HT1080 (cell line): ENCODE measurements at regions not wholly inside any gene's neighbourhood (a gene's known extent, or its start where the extent isn't known, plus 50 kb on each side); places are given as distances from the start of the nearest gene placed in this dataset.
A peak's percentile ranks its signal among the peaks of the same experiment; 100 is the strongest.

Source experiments
- DNase-seq: peaks from one replicate; pipeline ENCODE4 v3.0.0-alpha.2; 2015; ENCODE audit warnings: low read depth

DNA sequence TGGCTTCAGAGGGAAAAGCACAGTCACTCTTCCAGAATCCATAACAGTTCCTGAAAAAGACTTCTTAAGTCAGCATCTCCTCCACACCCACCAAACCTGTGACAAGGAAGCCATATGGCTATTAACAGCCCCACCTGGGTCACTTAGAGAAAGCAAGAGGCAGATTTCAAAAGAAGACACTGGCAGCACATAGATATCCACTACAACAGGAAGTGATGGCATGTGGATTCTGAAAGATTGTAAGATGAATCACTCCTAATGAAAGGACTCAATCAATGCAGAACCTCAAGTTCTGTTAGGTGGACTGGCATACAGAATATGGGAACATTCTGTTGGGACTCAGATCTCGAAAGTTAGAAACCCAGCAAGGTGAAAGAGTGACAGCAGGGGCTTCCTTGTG, 365.9 kb downstream of the TGFB2 start:
- DNase-seq, result peak; percentile 56

DNA sequence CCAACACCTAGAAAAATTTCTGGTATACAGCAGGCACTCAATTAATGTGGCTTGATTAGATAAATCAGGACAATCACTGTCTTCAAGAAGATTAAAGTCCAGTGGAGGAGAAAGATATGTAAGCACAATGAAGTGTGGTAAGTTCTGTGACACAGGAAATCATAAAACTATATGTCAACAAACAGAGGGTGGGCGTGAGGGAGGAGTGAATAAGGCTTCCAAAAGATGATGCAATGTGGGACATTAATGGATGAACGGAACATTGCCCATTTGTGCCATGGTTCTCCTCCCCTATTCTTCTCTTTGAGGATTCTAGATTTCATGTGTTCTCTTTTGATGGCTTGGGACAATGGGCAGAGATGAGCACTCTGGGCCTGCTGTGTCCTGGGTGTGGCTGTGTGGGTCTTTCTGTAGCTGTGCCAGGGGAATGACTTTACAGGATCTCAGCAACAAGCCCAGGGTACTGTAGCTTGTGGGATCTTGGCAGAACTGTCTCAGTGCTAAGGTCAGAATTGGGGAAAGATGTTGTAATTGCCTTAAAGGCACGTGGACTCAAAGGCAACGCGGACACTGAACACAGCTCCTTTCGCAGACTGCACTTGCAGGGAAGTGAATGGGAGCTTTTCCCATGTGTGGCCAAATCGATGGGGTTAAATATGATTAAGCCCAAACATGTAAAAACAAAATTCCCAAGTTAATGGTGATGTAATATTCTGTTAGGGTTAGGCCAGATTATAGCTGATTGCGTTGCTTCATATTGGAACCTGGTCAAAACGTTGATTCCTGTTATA, 366.9 kb downstream of the TGFB2 start:
- peak; percentile 51 for DNase-seq

DNA sequence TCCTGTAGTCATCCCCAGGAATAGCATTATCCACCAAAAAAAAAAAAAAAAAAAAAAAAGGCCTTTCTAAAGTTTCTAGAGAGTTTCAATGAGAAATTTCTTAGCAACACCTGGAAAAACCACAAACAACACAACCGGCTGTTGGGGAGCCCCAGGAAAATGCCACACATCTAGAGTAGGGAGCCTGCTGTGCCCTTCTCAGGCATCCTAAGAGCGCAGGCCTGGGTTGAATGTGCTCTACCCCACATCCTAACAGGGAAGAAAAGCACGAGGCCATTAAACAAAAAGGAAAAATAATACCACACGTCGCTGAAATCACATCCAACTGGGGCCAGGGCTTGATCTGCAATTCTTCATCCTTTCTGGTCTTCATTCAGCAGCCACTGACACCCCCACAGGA, 367.5 kb downstream of the TGFB2 start:
- DNase-seq, result no peak

DNA sequence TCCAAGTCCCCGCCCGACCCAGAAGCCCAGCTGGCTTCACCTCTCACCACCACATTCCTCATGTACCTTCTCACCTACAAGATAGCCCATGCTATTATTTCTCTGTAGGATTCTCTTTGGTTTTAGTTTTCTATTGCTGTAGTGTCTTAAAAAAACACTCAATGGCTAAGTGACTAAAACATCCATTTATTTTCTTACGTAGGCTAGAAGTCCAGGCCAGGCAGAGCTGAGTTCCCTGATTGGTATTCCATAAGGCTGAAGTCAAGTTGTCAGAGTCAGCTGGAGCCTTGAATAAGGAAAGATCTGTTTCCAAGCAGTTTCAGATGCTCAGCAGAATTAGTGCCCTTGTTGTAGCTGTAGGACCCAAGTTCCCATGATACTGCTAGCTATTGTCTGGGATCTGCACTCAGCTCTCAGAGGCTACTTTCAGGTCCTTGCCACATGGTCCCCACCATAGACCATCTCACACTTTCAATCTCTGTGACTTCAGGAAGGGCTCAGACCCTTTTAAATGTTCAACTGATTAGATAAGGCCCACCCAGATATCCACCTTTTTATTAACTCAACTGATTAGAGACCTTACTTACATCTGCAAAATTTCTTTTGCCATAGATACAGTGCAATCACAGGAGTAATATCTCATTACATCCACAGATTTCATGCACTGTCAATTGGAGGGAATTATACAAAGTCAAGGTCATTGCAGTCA, 371.0 kb downstream of the TGFB2 start:
- no peak for DNase-seq

DNA sequence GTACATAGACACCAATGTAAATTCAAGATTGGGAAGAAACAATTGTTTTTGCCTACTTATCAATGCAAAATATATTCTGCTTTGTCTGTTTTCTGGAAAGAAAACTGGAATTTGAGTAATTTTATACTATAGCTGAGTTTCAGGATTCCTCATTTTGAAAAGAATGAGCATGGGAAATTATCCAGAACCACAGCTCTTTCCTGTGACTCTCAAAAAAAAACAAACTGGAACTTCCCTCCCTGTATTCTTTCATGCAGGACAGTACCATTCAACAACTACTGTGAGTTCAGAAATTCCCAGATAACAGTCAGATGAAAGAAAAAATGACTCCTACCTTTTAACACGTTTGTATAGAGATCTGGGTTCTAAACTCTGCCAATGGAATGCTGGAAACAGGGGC, 372.4 kb downstream of the TGFB2 start:
- DNase-seq, result peak; percentile 23

DNA sequence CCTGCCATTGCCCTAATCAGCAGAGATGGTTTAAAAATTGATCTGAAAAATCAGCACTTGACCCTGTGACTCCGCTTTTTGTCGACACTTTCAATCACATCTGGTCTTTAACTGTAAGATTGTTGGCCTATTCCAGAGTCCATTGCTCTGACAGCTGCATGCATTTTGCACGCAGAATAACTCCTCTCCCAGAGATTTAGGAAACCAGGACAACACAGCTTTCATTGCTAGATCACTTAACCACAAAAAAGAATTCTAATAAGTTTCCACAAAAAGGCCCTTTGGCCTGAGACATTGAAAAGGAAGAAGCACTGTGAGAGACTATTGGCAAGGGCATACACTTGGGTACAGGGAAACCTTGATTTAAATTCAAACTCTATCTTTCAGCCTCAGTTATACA, 373.1 kb downstream of the TGFB2 start:
- DNase-seq, result no peak

DNA sequence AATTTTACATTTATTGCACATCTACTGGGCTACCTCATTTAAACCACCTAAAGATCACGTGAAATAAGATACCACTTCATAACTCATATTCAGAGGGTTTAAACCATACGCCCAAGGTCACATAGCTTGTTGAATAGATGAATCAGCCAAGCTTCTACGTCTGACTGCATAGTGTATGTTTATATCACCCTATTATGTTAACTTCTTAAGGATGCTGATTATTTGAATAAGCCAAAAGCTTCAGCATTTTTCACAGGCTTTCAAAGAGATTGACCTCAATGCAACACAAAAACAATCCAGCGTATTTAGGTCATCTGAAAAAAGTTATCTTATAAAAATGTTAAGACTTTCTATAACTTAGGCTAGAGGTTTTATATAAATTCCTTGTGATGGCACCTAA, 373.8 kb downstream of the TGFB2 start:
- DNase-seq, result no peak

DNA sequence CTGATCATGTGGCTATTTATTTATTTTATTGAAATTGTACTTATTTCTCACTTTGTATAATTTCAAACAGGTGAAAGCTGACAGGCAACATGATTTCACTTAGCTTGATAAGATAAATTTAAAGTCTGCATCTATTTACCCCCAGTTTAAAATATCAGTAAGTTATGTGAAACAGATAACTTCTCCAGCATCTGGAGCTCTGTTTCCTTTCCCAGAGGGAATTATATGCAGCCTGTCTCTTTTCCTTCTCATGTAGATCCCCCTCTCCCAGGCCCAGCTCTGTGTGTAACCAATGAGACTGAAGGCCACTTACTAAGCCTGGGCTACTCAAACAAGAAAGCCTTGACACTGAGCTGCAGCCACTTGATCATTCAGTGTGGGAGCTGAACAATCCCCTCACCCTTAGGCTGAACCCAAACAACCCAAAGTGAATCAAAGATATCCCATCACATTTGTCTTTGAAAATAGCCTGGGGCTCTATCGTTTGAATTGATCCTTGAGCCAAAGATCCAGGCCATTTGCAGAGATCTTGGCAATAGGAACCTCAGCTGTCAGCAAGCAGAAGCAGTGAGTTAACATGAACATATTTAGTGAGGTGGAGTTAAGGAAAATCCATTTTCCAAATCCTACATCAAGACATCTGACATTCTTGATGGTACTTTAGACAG, 383.9 kb downstream of the TGFB2 start:
- no peak for DNase-seq

DNA sequence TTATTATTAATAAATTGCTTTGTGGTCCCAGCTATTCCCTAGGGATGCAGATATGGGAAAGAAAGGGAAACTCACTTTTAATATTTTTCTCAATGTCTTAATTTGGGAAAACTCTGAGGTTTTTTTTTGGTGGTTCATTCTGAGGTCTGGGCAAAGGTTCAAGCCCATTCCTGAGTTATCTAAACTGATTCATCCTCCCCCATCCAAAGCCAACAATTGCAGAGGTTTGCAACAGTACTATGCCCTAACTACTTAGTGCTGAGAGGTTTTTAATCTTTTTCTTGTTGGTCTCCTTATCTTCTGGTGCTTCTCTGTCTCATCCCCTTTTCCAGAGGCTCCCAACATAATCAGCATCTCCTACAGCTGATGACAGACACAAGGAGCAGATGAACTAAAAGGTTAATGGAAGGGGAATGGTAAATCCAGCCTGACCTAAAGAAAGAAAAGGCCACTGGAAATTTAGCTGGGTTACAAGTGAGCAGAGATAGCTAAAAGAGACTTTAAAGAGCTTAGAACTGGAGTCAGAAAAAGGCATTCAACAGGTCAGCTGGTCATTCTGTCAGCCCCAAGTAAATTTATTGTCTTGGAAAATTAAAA, 390.4 kb downstream of the TGFB2 start:
- DNase-seq, result no peak

DNA sequence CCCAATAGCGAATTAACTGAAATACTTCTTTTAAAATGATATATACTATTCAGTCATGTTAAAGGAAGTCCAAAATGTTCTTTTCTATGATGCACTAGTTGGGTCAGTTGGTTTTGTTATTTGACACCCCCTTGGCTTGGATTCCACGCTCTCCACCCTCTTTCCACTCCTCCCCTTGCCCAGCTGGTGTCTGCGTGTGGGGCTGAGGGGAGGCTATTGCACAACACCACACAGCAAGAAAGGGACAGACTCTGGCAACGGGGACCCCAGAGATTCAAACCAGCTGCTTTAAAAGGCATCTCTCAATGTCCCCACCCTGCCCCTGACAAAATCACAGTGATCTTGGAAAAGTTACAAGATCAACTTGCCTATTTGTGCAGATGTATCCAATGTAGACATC, 394.3 kb downstream of the TGFB2 start:
- DNase-seq, result no peak

DNA sequence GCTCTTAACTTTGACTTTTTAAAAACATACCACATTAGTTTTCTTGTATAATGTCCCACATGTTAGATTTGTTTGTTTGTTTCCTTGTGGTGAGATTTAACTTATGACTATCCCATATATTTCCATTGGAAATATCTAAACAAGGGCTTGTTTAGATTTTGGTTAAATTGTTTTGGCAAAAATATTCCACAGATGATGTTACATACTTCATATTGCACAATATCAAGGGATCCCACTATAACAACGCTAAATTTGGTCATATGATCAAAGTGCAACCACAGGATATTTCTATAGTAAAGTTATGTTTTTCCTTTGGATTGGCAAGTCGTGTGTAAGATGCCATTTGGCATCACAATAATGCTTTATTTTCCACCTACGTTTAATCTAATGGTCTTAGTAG, 396.7 kb downstream of the TGFB2 start:
- no peak for DNase-seq

DNA sequence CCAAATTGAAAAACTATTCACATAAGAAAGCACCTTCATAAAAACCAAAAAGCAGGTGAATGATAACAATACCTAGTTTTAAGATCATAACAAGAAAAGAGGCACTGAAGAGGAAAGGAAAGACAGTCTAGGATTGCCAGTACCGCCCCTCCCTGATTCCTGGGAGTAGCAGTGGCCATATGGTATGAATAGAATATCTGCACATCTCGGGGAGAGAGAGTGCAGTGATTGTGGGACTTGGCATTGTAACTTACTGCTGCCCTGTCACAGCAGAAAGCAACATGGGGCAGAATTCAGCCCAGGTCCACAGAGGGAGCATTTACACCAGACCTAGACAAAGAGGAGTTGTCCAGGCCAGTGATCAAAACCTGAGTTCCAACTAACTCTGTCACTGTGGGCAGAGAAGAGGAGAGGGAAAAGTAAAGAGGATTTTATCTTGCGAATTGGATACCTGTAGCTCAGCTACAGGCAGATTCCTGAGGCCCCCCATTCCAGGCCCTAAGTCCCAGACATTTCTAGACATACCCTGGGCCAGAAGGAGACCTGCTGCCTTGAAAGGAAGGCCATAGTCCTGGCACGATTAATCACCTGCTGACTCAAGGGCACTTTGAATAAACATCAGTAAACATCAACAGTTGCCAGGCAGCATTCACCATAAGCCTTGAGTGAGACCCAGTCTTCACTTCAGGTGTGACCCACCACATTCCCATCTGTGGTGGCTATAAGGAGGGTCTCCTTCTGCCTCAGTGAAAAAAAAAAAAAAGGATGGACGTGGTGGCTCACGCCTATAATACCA, 397.5 kb downstream of the TGFB2 start:
- peak; percentile 27 for DNase-seq

DNA sequence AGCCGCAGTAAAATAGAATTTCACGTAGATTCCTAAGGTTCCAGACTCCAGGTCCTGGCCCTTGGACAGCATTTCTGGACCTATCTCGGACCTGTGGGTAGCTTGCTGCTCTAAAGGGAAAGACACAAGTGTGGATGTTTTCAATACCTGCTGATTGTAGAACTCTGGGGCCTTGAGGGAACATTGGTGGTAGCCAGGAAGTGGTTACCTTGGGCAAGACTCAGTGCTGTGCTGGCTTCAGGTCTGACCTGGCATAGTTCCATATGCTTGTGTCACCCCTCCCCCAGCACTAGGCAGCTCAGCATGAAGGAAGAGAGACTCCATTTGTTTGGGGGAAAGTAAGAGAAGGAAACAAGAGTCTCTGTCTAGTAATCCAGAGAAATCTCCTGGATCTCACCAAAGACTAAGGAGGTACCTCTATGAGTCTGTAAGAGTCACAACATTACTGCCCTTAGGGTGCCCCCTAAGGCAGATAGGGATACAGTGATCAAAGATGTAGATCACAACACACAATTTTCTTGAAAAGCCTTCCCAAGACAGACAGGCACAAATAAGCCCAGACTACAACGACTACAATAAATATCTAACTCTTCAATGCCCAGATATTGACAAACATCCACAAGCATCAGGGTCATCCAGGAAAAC, 398.8 kb downstream of the TGFB2 start:
- DNase-seq, result peak; percentile 51

DNA sequence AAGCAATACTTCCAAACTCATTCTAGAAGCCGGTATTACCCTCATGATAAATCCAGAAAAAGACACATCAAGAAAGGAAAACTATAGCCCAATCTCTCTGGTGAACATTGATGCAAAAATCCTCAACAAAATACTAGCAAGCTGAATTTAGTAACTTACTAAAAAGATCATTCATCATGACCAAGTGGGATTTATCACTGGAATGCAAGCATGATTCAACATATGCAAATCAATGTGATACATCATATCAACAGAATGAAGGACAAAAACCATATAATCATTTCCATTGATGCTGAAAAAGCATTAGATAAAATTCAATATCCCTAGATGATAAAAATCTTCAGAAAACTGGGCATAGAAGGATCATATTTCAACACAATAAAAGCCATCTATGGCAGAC, 402.9 kb downstream of the TGFB2 start:
- no peak for DNase-seq

DNA sequence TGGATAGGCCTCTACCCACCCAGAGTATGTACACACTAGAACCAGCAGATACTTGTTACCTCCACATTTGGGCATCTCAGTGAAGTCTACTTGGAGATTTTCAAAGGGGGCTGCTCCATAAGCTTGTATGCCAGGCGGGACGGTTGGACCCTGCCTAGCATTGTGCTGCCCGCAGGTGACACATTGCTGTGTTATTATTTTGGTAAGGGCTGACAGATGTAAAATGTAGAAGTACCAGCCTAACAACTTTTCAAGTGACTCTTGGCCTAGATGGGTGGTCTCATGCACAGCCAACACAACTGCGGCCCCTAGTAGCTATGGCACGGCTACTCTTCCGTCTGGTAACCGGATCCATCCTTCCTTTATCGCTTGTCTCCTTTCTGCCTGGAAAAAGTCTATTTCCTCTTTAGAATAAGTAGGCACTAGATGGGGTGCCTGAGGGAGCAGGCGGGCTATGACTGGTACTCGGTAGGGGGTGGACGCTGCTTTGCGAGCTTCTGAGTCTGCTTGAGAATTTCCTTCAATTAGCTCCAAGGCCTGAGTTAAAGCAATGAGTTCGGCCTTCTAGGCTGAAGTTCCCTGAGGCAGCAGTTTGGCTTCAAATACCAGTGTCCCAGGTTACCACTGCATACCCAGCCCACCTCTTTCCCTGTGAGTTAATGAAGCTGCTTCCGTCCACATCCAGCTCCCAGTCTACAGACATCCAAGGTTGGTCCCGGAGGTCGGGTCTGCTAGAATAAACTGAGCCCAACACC, 405.3 kb downstream of the TGFB2 start:
- DNase-seq, result no peak

DNA sequence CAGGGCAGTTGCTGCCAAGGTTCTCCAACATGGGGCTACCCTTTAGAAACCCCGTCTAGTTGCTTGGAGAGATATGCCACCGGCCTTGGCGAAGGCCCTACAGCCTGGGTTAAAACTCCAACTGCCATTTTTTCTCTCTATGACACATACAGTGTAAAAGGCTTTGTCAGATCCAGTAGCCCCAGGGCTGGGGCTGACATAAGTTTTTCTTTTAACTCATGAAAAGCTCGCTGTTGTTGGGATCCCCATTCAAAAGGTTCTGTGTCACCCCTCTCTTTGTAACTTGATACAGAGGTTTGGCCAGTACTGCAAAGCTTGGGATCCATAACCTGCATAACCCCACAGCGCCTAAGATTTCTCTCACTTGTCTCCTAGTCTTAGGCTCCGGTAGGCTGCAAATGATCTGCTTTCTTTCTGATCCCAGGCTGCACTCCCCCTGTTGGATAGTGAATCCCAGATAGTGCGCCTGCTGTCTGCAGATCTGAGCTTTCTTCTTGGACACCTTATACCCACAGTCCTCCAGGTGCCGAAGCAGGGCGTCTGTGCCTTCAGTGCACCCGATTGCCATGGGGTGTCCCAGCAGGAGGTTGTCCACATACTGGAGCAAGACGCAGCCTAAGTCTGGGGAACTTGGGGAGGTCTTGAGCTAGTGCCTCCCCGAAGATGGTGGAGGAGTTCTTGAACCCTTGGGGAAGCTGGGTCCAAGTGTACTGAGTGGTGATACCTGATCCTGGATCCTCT, 406.2 kb downstream of the TGFB2 start:
- no peak for DNase-seq

DNA sequence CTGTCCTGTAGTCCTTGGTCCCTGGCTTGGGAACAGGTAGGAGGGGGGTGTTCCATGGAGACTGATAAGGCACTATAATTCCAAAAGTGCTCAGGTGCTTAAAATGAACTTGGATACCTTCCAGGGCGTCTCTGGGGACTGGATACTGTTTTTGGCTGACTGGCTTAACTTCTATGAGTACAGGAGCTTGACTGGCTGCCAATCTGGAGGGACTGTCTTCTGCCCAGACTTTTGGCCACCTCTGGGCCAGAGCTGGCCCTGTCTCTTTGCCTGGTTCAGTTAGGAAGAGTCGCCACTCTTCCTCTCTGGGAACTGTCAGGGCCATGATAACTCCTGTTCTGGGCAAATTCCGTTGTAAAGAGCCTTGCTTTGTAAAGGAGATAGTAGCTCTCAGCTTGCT, 407.0 kb downstream of the TGFB2 start:
- DNase-seq, result no peak

DNA sequence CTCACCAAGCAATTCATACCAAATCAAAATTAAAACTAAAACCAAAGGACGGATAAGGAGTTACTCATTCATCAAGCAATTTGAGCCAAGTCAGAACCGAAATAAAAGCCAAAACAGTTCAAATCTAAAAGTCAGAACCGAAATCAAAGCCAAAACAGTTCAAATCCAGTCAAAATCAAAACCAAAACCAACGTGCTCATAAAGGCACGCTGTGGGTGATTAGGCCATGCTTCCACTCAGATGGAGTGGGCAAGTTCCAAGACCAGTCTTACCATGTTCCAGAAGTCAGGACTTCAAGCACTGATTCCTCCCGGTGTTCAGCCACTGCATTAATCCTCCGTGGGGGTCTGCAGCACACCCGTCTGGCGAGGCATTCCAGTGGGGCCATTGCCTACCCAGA, 409.3 kb downstream of the TGFB2 start:
- DNase-seq, result no peak

DNA sequence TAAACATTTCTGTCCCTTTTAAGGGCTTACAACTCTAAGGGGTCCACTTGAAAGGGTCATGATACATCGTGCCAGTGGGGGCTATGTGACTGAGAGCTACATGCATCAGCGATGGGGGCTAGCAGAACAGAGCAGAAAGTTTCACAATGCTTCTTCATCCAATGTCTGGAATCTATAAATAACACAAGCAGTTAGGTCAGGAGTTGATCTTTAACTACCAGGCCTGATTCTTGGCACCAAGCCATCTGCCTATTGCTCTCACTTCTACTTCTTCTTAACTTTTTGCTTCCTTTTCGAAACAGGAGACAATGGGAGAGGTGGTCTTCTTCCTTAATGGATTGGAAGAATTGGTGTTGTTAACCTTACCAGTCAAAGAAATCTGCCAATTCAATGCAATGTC, 410.0 kb downstream of the TGFB2 start:
- no peak for DNase-seq
